ENCODE measurements at regions not wholly inside any gene's neighbourhood (a gene's known extent, or its start where the extent isn't known, plus 50 kb on each side); places are given as distances from the start of the nearest gene placed in this dataset.
A peak's percentile ranks its signal among the peaks of the same experiment; 100 is the strongest.

GRCh38 chr9:2299156-2299842, 284.2 kb downstream of the SMARCA2 start:
- Histone ChIP-seq H3K4me1 (peaks cover 16% of the 10 kb centered on the region), H3K36me3 (replicated peaks in 1 of 2; ENCODE audit: insufficient read depth in 1 of 2, low read depth in 2 of 2) (no peaks in the 10 kb centered on the region), H3K4me3 (no peak overlapping the region), H3K27ac (peak overlapping the region; percentile 15 to 72 (median 36)), H3K27me3 (no peaks in the 10 kb centered on the region), H3K9me3 (no peaks in the 10 kb centered on the region)
- DNase-seq, result peak; percentile 73 to 81 (median 74)
- intact Hi-C loops (cut with DNase I), result no loop called here
- TF ChIP-seq CTCF (IDR thresholded peaks at IDR 0.05) (no peak), POLR2A (IDR thresholded peaks at IDR 0.05) (peak in 1 of 3 donors; percentile 28)
- ATAC-seq, result peak; percentile 98
- 42 to 57% methylated on average over 5 of the region's 5 CpGs for WGBS, 2 donors

- no peak for ATAC-seq
- peak overlapping the region in 3 of 4 donors; percentile 18 to 72 (median 55) for H3K27ac ChIP-seq
- H3K4me1 ChIP-seq, result peaks cover 16% of the 10 kb centered on the region
- no peak overlapping the region for H3K4me3 ChIP-seq
- H3K36me3 ChIP-seq (replicated peaks in 1 of 2; ENCODE audit: insufficient read depth in 1 of 2, low read depth in 2 of 2), result no peaks in the 10 kb centered on the region
- DNase-seq, result no peak
- no peaks in the 10 kb centered on the region for H3K27me3 ChIP-seq
- intact Hi-C loops (cut with DNase I), result no loop called here
- WGBS, 2 donors, result 92 to 97% methylated on average over 4 of the region's 4 CpGs
- no peaks in the 10 kb centered on the region for H3K9me3 ChIP-seq
- TF ChIP-seq CTCF (IDR thresholded peaks at IDR 0.05) (no peak), POLR2A (IDR thresholded peaks at IDR 0.05) (no peak)
Observed at GRCh38 chr9:2299843-2300205, 284.7 kb downstream of the SMARCA2 start.

GRCh38 chr9:2300325-2300724, 285.2 kb downstream of the SMARCA2 start:
- no peaks in the 10 kb centered on the region for H3K9me3 ChIP-seq
- DNase-seq (no peak), ATAC-seq (no peak)
- intact Hi-C loops (cut with DNase I), result no loop called here
- peaks cover 16% of the 10 kb centered on the region for H3K4me1 ChIP-seq
- no peak for TF ChIP-seq CTCF (IDR thresholded peaks at IDR 0.05)
- no peak overlapping the region for H3K27ac ChIP-seq
- no peak overlapping the region for H3K4me3 ChIP-seq
- no peaks in the 10 kb centered on the region for H3K27me3 ChIP-seq
- no peaks in the 10 kb centered on the region for H3K36me3 ChIP-seq (replicated peaks in 1 of 2; ENCODE audit: insufficient read depth in 1 of 2, low read depth in 2 of 2)

GRCh38 chr9:2302606-2303005, 287.5 kb downstream of the SMARCA2 start:
- intact Hi-C loops (cut with DNase I), result no loop called here
- 87 to 88% methylated on average over 2 of the region's 2 CpGs for WGBS, 2 donors
- TF ChIP-seq POLR2A (IDR thresholded peaks at IDR 0.05), result no peak
- TF ChIP-seq CTCF (IDR thresholded peaks at IDR 0.05), result no peak
- H3K4me1 ChIP-seq, result peaks cover 16% of the 10 kb centered on the region
- no peaks in the 10 kb centered on the region for H3K27me3 ChIP-seq
- H3K27ac ChIP-seq, result no peak overlapping the region
- H3K9me3 ChIP-seq, result no peaks in the 10 kb centered on the region
- DNase-seq (no peak), ATAC-seq (no peak)
- no peak overlapping the region for H3K4me3 ChIP-seq
- H3K36me3 ChIP-seq (replicated peaks in 1 of 2; ENCODE audit: insufficient read depth in 1 of 2, low read depth in 2 of 2), result no peaks in the 10 kb centered on the region

GRCh38 chr9:2303056-2303455, 287.9 kb downstream of the SMARCA2 start:
- no peaks in the 10 kb centered on the region for H3K36me3 ChIP-seq (replicated peaks in 1 of 2; ENCODE audit: insufficient read depth in 1 of 2, low read depth in 2 of 2)
- H3K27ac ChIP-seq, result no peak overlapping the region
- ATAC-seq (no peak), DNase-seq (no peak)
- intact Hi-C loops (cut with DNase I), result no loop called here
- WGBS, 2 donors, result 89 to 96% methylated on average over 3 of the region's 3 CpGs
- H3K9me3 ChIP-seq, result no peaks in the 10 kb centered on the region
- peaks cover 16% of the 10 kb centered on the region for H3K4me1 ChIP-seq
- no peak overlapping the region for H3K4me3 ChIP-seq
- H3K27me3 ChIP-seq, result no peaks in the 10 kb centered on the region
- TF ChIP-seq POLR2A (IDR thresholded peaks at IDR 0.05) (no peak), CTCF (IDR thresholded peaks at IDR 0.05) (no peak)

Measured in body of pancreas (tissue), 4 donors.